ENCODE measurements at regions not wholly inside any gene's neighbourhood (a gene's known extent, or its start where the extent isn't known, plus 50 kb on each side); places are given as distances from the start of the nearest gene placed in this dataset.

- Histone ChIP-seq H3K4me3 (ENCODE audit: low read depth in 2 of 2, low read length in 2 of 2) (no peak overlapping the region), H3K36me3 (ENCODE audit: control insufficient read depth, insufficient read depth, low read length) (no peaks in the 10 kb centered on the region), H3K9me3 (ENCODE audit: control insufficient read depth, insufficient read depth, low read depth, low read length) (no peaks in the 10 kb centered on the region; the same call in 1 of the 2 replicates), H3K4me1 (ENCODE audit: control insufficient read depth, insufficient read depth, low read length) (0 out of 2 replicates have a peak, but pooled peaks cover 6% of the 10 kb centered on the region), H3K27me3 (ENCODE audit: control insufficient read depth, insufficient read depth, low read length) (no peaks in the 10 kb centered on the region), H3K27ac (ENCODE audit: low read length) (no peak overlapping the region)
- in situ Hi-C loops (cut with HindIII; ENCODE audit: low pct_unique_long_range_greater_than_20kb, low sequenced_read_pairs), result no loop called here
- intact Hi-C loops (cut with micrococcal nuclease; ENCODE audit: unreplicated experiment), result no loop called here
- POLR2A ChIA-PET, result no interaction called here
- DNase-seq (ENCODE audit: low read depth, low spot score) (no peak), ATAC-seq (peak; percentile 53; the same call in 1 of the 2 replicates)
- CTCF ChIA-PET, result interaction anchor here (0.6 to 0.7 kb wide), 2 partner anchors 59 to 112 kb away, joined by 3 to 5 read pairs; no protein-coding TSS in a partner anchor
- BruUV-seq (replicated peaks), result no TSS peak
- TF ChIP-seq POLR2AphosphoS5 (IDR thresholded peaks at IDR 0.05; ENCODE audit: low read depth, low read length) (no peak), CTCF (IDR thresholded peaks at IDR 0.05) (no peak), TCF7L2 (IDR thresholded peaks at IDR 0.05; ENCODE audit: low read depth, low read length) (no peak), SIN3A (IDR thresholded peaks at IDR 0.05; ENCODE audit: borderline replicate concordance, insufficient read depth, low read depth, low read length) (no peak), REST (IDR thresholded peaks at IDR 0.05; ENCODE audit: insufficient read depth in 1 of 2, low read depth in 2 of 2, low read length in 1 of 2) (no peak)
These were observed 1143.8 kb upstream of the TENM4 start for GRCh38 chr11:80584661-80585060.

GRCh38 chr11:80569832-80570231 lies 1129.0 kb upstream of the TENM4 start:
- Histone ChIP-seq H3K36me3 (ENCODE audit: control insufficient read depth, insufficient read depth, low read length) (no peaks in the 10 kb centered on the region), H3K4me3 (ENCODE audit: low read depth in 2 of 2, low read length in 2 of 2) (no peak overlapping the region), H3K4me1 (ENCODE audit: control insufficient read depth, insufficient read depth, low read length) (no peaks in the 10 kb centered on the region), H3K9me3 (ENCODE audit: control insufficient read depth, insufficient read depth, low read depth, low read length) (no peaks in the 10 kb centered on the region; the same call in 1 of the 2 replicates), H3K27me3 (ENCODE audit: control insufficient read depth, insufficient read depth, low read length) (no peaks in the 10 kb centered on the region), H3K27ac (ENCODE audit: low read length) (no peak overlapping the region)
- in situ Hi-C loops (cut with HindIII; ENCODE audit: low pct_unique_long_range_greater_than_20kb, low sequenced_read_pairs), result no loop called here
- ChIA-PET CTCF (no interaction called here), POLR2A (no interaction called here)
- no peak for ATAC-seq
- no TSS peak for BruUV-seq (replicated peaks)
- DNase-seq (ENCODE audit: low read depth, low spot score), result no peak
- no peak for TF ChIP-seq REST (IDR thresholded peaks at IDR 0.05; ENCODE audit: insufficient read depth in 1 of 2, low read depth in 2 of 2, low read length in 1 of 2)
- intact Hi-C loops (cut with micrococcal nuclease; ENCODE audit: unreplicated experiment), result no loop called here

Data from Panc1 (cell line).